ENCODE measurements at regions not wholly inside any gene's neighbourhood (a gene's known extent, or its start where the extent isn't known, plus 50 kb on each side); places are given as distances from the start of the nearest gene placed in this dataset.

GRCh38 chr20:34163307-34163706 lies 51.3 kb upstream of the EIF2S2 start:
- H3K4me1 Mint-ChIP-seq (ENCODE audit: low read depth), result peaks cover 4% of the 10 kb centered on the region
- no peak overlapping the region for H3K4me3 Mint-ChIP-seq
- no peaks in the 10 kb centered on the region for H3K36me3 Mint-ChIP-seq (ENCODE audit: low read depth)
- H3K27ac Mint-ChIP-seq, result no peak overlapping the region
- peaks cover under 1% of the 10 kb centered on the region for H3K27me3 Mint-ChIP-seq (ENCODE audit: low read depth)
- DNase-seq (ENCODE audit: low spot score), result no peak
- H3K9me3 Mint-ChIP-seq, result no peaks in the 10 kb centered on the region

GRCh38 chr20:34164381-34164984 lies 52.4 kb upstream of the EIF2S2 start:
- Mint-ChIP-seq H3K4me3 (no peak overlapping the region), H3K4me1 (ENCODE audit: low read depth) (peaks cover 4% of the 10 kb centered on the region), H3K36me3 (ENCODE audit: low read depth) (no peaks in the 10 kb centered on the region), H3K27ac (no peak overlapping the region), H3K27me3 (ENCODE audit: low read depth) (no peaks in the 10 kb centered on the region), H3K9me3 (no peaks in the 10 kb centered on the region)
- DNase-seq (ENCODE audit: low spot score), result no peak

GRCh38 chr20:34165018-34165619 lies 53.1 kb upstream of the EIF2S2 start:
- H3K27ac Mint-ChIP-seq, result no peak overlapping the region
- no peaks in the 10 kb centered on the region for H3K36me3 Mint-ChIP-seq (ENCODE audit: low read depth)
- H3K27me3 Mint-ChIP-seq (ENCODE audit: low read depth), result no peaks in the 10 kb centered on the region
- no peak for DNase-seq (ENCODE audit: low spot score)
- H3K4me3 Mint-ChIP-seq, result no peak overlapping the region
- no peaks in the 10 kb centered on the region for H3K9me3 Mint-ChIP-seq
- peaks cover 4% of the 10 kb centered on the region for H3K4me1 Mint-ChIP-seq (ENCODE audit: low read depth)

- no peak overlapping the region for H3K4me3 Mint-ChIP-seq
- no peaks in the 10 kb centered on the region for H3K36me3 Mint-ChIP-seq (ENCODE audit: low read depth)
- H3K27me3 Mint-ChIP-seq (ENCODE audit: low read depth), result peaks cover 4% of the 10 kb centered on the region
- H3K4me1 Mint-ChIP-seq (ENCODE audit: low read depth), result no peaks in the 10 kb centered on the region
- no peaks in the 10 kb centered on the region for H3K9me3 Mint-ChIP-seq
- no peak for DNase-seq (ENCODE audit: low spot score)
- H3K27ac Mint-ChIP-seq, result no peak overlapping the region
Observed at GRCh38 chr20:34171640-34172039, 59.6 kb upstream of the EIF2S2 start.

GRCh38 chr20:34172926-34173325 lies 60.9 kb upstream of the EIF2S2 start:
- Mint-ChIP-seq H3K27ac (no peak overlapping the region), H3K36me3 (ENCODE audit: low read depth) (no peaks in the 10 kb centered on the region), H3K4me3 (no peak overlapping the region), H3K9me3 (no peaks in the 10 kb centered on the region), H3K27me3 (ENCODE audit: low read depth) (peaks cover 5% of the 10 kb centered on the region), H3K4me1 (ENCODE audit: low read depth) (no peaks in the 10 kb centered on the region)
- no peak for DNase-seq (ENCODE audit: low spot score)

GRCh38 chr20:34175079-34175478 lies 63.0 kb upstream of the EIF2S2 start:
- Mint-ChIP-seq H3K9me3 (no peaks in the 10 kb centered on the region), H3K4me1 (ENCODE audit: low read depth) (no peaks in the 10 kb centered on the region), H3K27me3 (ENCODE audit: low read depth) (peaks cover 8% of the 10 kb centered on the region), H3K4me3 (no peak overlapping the region), H3K36me3 (ENCODE audit: low read depth) (no peaks in the 10 kb centered on the region), H3K27ac (no peak overlapping the region)
- no peak for DNase-seq (ENCODE audit: low spot score)

- H3K9me3 Mint-ChIP-seq, result no peaks in the 10 kb centered on the region
- no peaks in the 10 kb centered on the region for H3K36me3 Mint-ChIP-seq (ENCODE audit: low read depth)
- no peak overlapping the region for H3K4me3 Mint-ChIP-seq
- peaks cover 4% of the 10 kb centered on the region for H3K27me3 Mint-ChIP-seq (ENCODE audit: low read depth)
- H3K27ac Mint-ChIP-seq, result no peak overlapping the region
- no peaks in the 10 kb centered on the region for H3K4me1 Mint-ChIP-seq (ENCODE audit: low read depth)
- DNase-seq (ENCODE audit: low spot score), result no peak
Observed at GRCh38 chr20:34175879-34176278, 63.8 kb upstream of the EIF2S2 start.

GRCh38 chr20:34177052-34177451 lies 64.2 kb upstream of the ASIP start:
- Mint-ChIP-seq H3K4me1 (ENCODE audit: low read depth) (no peaks in the 10 kb centered on the region), H3K9me3 (no peaks in the 10 kb centered on the region), H3K36me3 (ENCODE audit: low read depth) (no peaks in the 10 kb centered on the region), H3K27ac (no peak overlapping the region), H3K27me3 (ENCODE audit: low read depth) (peaks cover 9% of the 10 kb centered on the region), H3K4me3 (no peak overlapping the region)
- no peak for DNase-seq (ENCODE audit: low spot score)

GRCh38 chr20:34179637-34180360 lies 61.4 kb upstream of the ASIP start:
- Mint-ChIP-seq H3K9me3 (no peaks in the 10 kb centered on the region), H3K36me3 (ENCODE audit: low read depth) (no peaks in the 10 kb centered on the region)

GRCh38 chr20:34180460-34181120 lies 60.6 kb upstream of the ASIP start:
- DNase-seq (ENCODE audit: low spot score), result no peak
- Mint-ChIP-seq H3K27ac (no peak overlapping the region), H3K27me3 (ENCODE audit: low read depth) (peaks cover 21% of the 10 kb centered on the region), H3K4me3 (no peak overlapping the region), H3K36me3 (ENCODE audit: low read depth) (no peaks in the 10 kb centered on the region), H3K4me1 (ENCODE audit: low read depth) (no peaks in the 10 kb centered on the region), H3K9me3 (no peaks in the 10 kb centered on the region)

More at GRCh38 chr20:34179637-34180360, 61.4 kb upstream of the ASIP start:
- peaks cover 17% of the 10 kb centered on the region for H3K27me3 Mint-ChIP-seq (ENCODE audit: low read depth)
- no peak overlapping the region for H3K4me3 Mint-ChIP-seq
- H3K4me1 Mint-ChIP-seq (ENCODE audit: low read depth), result no peaks in the 10 kb centered on the region
- no peak for DNase-seq (ENCODE audit: low spot score)
- no peak overlapping the region for H3K27ac Mint-ChIP-seq

GRCh38 chr20:34181484-34181883 lies 59.7 kb upstream of the ASIP start:
- no peak overlapping the region for H3K27ac Mint-ChIP-seq
- H3K4me3 Mint-ChIP-seq, result no peak overlapping the region

GRCh38 chr20:34185766-34186620 lies 55.2 kb upstream of the ASIP start:
- H3K36me3 Mint-ChIP-seq (ENCODE audit: low read depth), result no peaks in the 10 kb centered on the region
- H3K27ac Mint-ChIP-seq, result no peak overlapping the region
- H3K27me3 Mint-ChIP-seq (ENCODE audit: low read depth), result peaks cover 32% of the 10 kb centered on the region
- DNase-seq (ENCODE audit: low spot score), result no peak
- no peak overlapping the region for H3K4me3 Mint-ChIP-seq
- H3K9me3 Mint-ChIP-seq, result no peaks in the 10 kb centered on the region
- peaks cover 2% of the 10 kb centered on the region for H3K4me1 Mint-ChIP-seq (ENCODE audit: low read depth)

More at GRCh38 chr20:34181484-34181883, 59.7 kb upstream of the ASIP start:
- Mint-ChIP-seq H3K27me3 (ENCODE audit: low read depth) (peaks cover 26% of the 10 kb centered on the region), H3K36me3 (ENCODE audit: low read depth) (no peaks in the 10 kb centered on the region), H3K4me1 (ENCODE audit: low read depth) (no peaks in the 10 kb centered on the region), H3K9me3 (no peaks in the 10 kb centered on the region)
- no peak for DNase-seq (ENCODE audit: low spot score)

GRCh38 chr20:34189572-34190163 lies 51.6 kb upstream of the ASIP start:
- Mint-ChIP-seq H3K36me3 (ENCODE audit: low read depth) (no peaks in the 10 kb centered on the region), H3K4me3 (no peak overlapping the region), H3K27me3 (ENCODE audit: low read depth) (peaks cover 28% of the 10 kb centered on the region), H3K9me3 (no peaks in the 10 kb centered on the region), H3K27ac (no peak overlapping the region), H3K4me1 (ENCODE audit: low read depth) (peaks cover 6% of the 10 kb centered on the region)
- DNase-seq (ENCODE audit: low spot score), result no peak

All from T-helper 2 cell treated with Interferon-gamma antibody and Interleukin-4, amounts not matched to agents 5 μg/mL and 100 μg/mL, for 36 hours (primary cell).